ENCODE measurements at regions not wholly inside any gene's neighbourhood (a gene's known extent, or its start where the extent isn't known, plus 50 kb on each side); places are given as distances from the start of the nearest gene placed in this dataset.

- DNase-seq (no peak), ATAC-seq (no peak)
- no peak overlapping the region for H3K27ac Mint-ChIP-seq
Observed at GRCh38 chr9:108191065-108191464, 664.7 kb downstream of the ACTL7B start.

GRCh38 chr9:108188976-108189375 is 666.8 kb downstream of the ACTL7B start:
- no peak overlapping the region for H3K4me3 Mint-ChIP-seq

More at GRCh38 chr9:108191065-108191464, 664.7 kb downstream of the ACTL7B start:
- Mint-ChIP-seq H3K4me1 (no peaks in the 10 kb centered on the region), H3K4me3 (no peak overlapping the region), H3K9me3 (peaks cover 7% of the 10 kb centered on the region), H3K36me3 (ENCODE audit: low read depth) (no peaks in the 10 kb centered on the region), H3K27me3 (no peaks in the 10 kb centered on the region)

DNA sequence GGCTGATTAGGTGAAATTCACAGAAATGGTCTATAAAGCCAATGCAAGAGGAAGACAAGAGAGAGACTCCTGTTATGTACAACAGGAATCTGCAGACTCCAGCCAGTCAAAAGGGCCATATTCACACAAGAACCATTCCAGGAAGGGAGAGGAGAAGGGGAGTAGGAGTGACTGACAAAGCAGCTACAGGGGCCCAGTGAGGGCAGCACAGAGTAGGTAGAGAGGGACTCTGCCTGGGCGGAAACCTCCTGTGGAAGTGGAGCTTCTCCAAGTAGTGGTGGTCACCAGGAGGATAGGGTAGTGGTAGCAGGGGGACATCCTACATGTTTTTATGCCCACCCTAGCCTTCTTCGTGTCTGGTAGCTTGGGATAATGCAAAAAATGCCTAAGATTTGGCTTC is 667.3 kb downstream of the ACTL7B start:
- no peak overlapping the region for H3K4me3 Mint-ChIP-seq
- H3K4me1 Mint-ChIP-seq = no peaks in the 10 kb centered on the region
- DNase-seq (no peak), ATAC-seq (no peak)
- H3K27ac Mint-ChIP-seq = no peak overlapping the region
- H3K9me3 Mint-ChIP-seq = peaks cover 7% of the 10 kb centered on the region
- no peaks in the 10 kb centered on the region for H3K27me3 Mint-ChIP-seq
- H3K36me3 Mint-ChIP-seq (ENCODE audit: low read depth) = no peaks in the 10 kb centered on the region

More at GRCh38 chr9:108188976-108189375, 666.8 kb downstream of the ACTL7B start:
- ATAC-seq (no peak), DNase-seq (no peak)
- Mint-ChIP-seq H3K36me3 (ENCODE audit: low read depth) (no peaks in the 10 kb centered on the region), H3K9me3 (peaks cover 7% of the 10 kb centered on the region), H3K27ac (no peak overlapping the region), H3K4me1 (no peaks in the 10 kb centered on the region), H3K27me3 (no peaks in the 10 kb centered on the region)

GRCh38 chr9:108186642-108187395 is 669.0 kb downstream of the ACTL7B start:
- no peak for ATAC-seq
- no peak overlapping the region for H3K27ac Mint-ChIP-seq
- no peaks in the 10 kb centered on the region for H3K4me1 Mint-ChIP-seq
- H3K36me3 Mint-ChIP-seq (ENCODE audit: low read depth) = no peaks in the 10 kb centered on the region
- no peak for DNase-seq
- no peak overlapping the region for H3K4me3 Mint-ChIP-seq
- no peaks in the 10 kb centered on the region for H3K9me3 Mint-ChIP-seq
- no peaks in the 10 kb centered on the region for H3K27me3 Mint-ChIP-seq

DNA sequence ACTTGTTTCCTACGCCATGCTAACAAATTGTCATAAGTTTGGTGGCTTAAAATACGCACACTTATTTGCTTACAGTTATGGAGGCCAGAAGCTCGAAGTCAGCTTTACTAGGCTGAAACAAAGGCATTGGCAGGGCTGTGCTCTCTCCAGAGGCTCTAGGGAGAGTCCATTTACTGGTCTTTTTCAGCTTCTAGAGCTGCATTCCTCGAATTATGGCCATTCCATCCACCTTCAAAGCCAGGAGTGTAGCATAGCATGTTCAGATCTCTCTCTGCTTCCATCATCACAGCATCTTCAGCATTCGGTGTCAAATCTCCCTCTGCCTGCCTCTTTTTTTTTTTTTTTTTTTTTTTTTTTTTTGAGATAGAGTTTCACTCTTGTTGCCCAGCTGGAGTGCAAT is 670.2 kb downstream of the ACTL7B start:
- no peak for ATAC-seq

GRCh38 chr9:108184941-108185340 is 670.8 kb downstream of the ACTL7B start:
- Mint-ChIP-seq H3K4me3 (no peak overlapping the region), H3K4me1 (no peaks in the 10 kb centered on the region), H3K9me3 (no peaks in the 10 kb centered on the region), H3K27me3 (no peaks in the 10 kb centered on the region), H3K27ac (no peak overlapping the region), H3K36me3 (ENCODE audit: low read depth) (no peaks in the 10 kb centered on the region)
- no peak for DNase-seq
- no peak for ATAC-seq

More for the DNA sequence above, 670.2 kb downstream of the ACTL7B start:
- Mint-ChIP-seq H3K27ac (no peak overlapping the region), H3K4me1 (no peaks in the 10 kb centered on the region), H3K9me3 (no peaks in the 10 kb centered on the region), H3K36me3 (ENCODE audit: low read depth) (no peaks in the 10 kb centered on the region), H3K4me3 (no peak overlapping the region), H3K27me3 (no peaks in the 10 kb centered on the region)
- no peak for DNase-seq

- no peaks in the 10 kb centered on the region for H3K9me3 Mint-ChIP-seq
- no peaks in the 10 kb centered on the region for H3K36me3 Mint-ChIP-seq (ENCODE audit: low read depth)
- H3K4me3 Mint-ChIP-seq = no peak overlapping the region
- DNase-seq (no peak), ATAC-seq (no peak)
- no peak overlapping the region for H3K27ac Mint-ChIP-seq
- no peaks in the 10 kb centered on the region for H3K4me1 Mint-ChIP-seq
- no peaks in the 10 kb centered on the region for H3K27me3 Mint-ChIP-seq
Observed at GRCh38 chr9:108184009-108184408, 671.8 kb downstream of the ACTL7B start.

- ATAC-seq = no peak
- H3K27ac Mint-ChIP-seq = no peak overlapping the region
- H3K4me3 Mint-ChIP-seq = no peak overlapping the region
Observed at GRCh38 chr9:108182950-108183381, 672.8 kb downstream of the ACTL7B start.

DNA sequence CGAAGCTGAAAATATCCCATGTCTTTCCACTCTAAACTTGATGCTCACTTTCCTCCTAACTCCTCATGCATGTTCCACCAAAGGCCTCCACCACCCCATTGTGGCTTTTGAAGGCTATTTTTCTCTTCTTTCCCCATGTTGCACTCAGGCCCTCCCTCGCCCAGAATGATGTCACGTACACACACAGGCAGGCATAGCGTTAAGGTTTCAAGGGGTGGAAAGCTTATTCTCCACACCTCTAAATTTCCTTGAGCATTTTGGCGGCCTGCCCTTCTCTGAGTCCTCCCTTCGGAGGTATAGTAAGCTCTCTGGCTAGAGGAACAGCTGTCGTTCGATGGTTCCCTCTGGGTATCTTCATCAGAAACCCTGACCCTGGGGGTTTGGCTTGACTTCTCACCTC is 673.5 kb downstream of the ACTL7B start:
- Mint-ChIP-seq H3K4me3 (no peak overlapping the region), H3K4me1 (no peaks in the 10 kb centered on the region), H3K27me3 (no peaks in the 10 kb centered on the region), H3K36me3 (ENCODE audit: low read depth) (no peaks in the 10 kb centered on the region), H3K9me3 (no peaks in the 10 kb centered on the region), H3K27ac (no peak overlapping the region)
- no peak for ATAC-seq
- no peak for DNase-seq

More at GRCh38 chr9:108182950-108183381, 672.8 kb downstream of the ACTL7B start:
- no peaks in the 10 kb centered on the region for H3K4me1 Mint-ChIP-seq
- DNase-seq = no peak
- H3K36me3 Mint-ChIP-seq (ENCODE audit: low read depth) = no peaks in the 10 kb centered on the region
- H3K27me3 Mint-ChIP-seq = no peaks in the 10 kb centered on the region
- H3K9me3 Mint-ChIP-seq = no peaks in the 10 kb centered on the region

- Mint-ChIP-seq H3K9me3 (no peaks in the 10 kb centered on the region), H3K4me1 (no peaks in the 10 kb centered on the region), H3K4me3 (no peak overlapping the region), H3K27me3 (no peaks in the 10 kb centered on the region), H3K27ac (no peak overlapping the region), H3K36me3 (ENCODE audit: low read depth) (no peaks in the 10 kb centered on the region)
- DNase-seq = no peak
- no peak for ATAC-seq
Observed at GRCh38 chr9:108181441-108181840, 674.3 kb downstream of the ACTL7B start.

- no peak for DNase-seq
- no peaks in the 10 kb centered on the region for H3K36me3 Mint-ChIP-seq (ENCODE audit: low read depth)
- no peaks in the 10 kb centered on the region for H3K4me1 Mint-ChIP-seq
- no peaks in the 10 kb centered on the region for H3K9me3 Mint-ChIP-seq
- no peak overlapping the region for H3K4me3 Mint-ChIP-seq
- H3K27ac Mint-ChIP-seq = no peak overlapping the region
- no peaks in the 10 kb centered on the region for H3K27me3 Mint-ChIP-seq
- ATAC-seq = no peak
Observed at GRCh38 chr9:108180541-108180940, 675.2 kb downstream of the ACTL7B start.

DNA sequence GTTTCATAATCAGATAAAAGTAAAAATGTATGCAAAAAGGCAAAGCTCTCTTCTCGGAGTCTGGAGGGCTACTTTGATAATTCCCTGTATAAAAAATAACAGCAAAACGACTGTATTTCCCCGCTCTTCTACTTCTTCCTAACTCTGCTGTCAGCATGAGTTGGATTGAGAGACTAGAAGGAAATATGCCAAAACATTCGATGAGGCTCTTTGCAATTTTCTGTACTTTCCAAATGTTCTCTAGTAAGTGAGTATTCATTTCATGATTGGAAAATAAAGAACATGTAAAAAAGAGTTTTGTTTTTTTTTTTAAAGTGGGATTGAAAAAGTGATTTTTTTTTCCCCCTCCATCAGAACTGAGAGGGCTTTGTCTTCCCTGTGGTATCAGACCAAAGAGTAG is 677.5 kb downstream of the ACTL7B start:
- no peaks in the 10 kb centered on the region for H3K36me3 Mint-ChIP-seq (ENCODE audit: low read depth)
- ATAC-seq (no peak), DNase-seq (no peak)
- H3K27me3 Mint-ChIP-seq = no peaks in the 10 kb centered on the region
- H3K4me1 Mint-ChIP-seq = no peaks in the 10 kb centered on the region
- H3K4me3 Mint-ChIP-seq = no peak overlapping the region
- H3K27ac Mint-ChIP-seq = no peak overlapping the region
- H3K9me3 Mint-ChIP-seq = peaks cover 3% of the 10 kb centered on the region

- ATAC-seq (no peak), DNase-seq (no peak)
- H3K27me3 Mint-ChIP-seq = no peaks in the 10 kb centered on the region
- no peaks in the 10 kb centered on the region for H3K36me3 Mint-ChIP-seq (ENCODE audit: low read depth)
- H3K27ac Mint-ChIP-seq = no peak overlapping the region
- H3K4me3 Mint-ChIP-seq = no peak overlapping the region
- H3K4me1 Mint-ChIP-seq = no peaks in the 10 kb centered on the region
- peaks cover 10% of the 10 kb centered on the region for H3K9me3 Mint-ChIP-seq
Observed at GRCh38 chr9:108168236-108168850, 678.8 kb upstream of the KLF4 start.

- no peaks in the 10 kb centered on the region for H3K36me3 Mint-ChIP-seq (ENCODE audit: low read depth)
- H3K4me3 Mint-ChIP-seq = no peak overlapping the region
Observed at GRCh38 chr9:108167136-108167900, 677.7 kb upstream of the KLF4 start.

GRCh38 chr9:108166519-108166918 is 677.0 kb upstream of the KLF4 start:
- DNase-seq (no peak), ATAC-seq (no peak)
- Mint-ChIP-seq H3K4me3 (no peak overlapping the region), H3K27me3 (no peaks in the 10 kb centered on the region), H3K27ac (no peak overlapping the region), H3K36me3 (ENCODE audit: low read depth) (no peaks in the 10 kb centered on the region), H3K4me1 (no peaks in the 10 kb centered on the region), H3K9me3 (peaks cover 7% of the 10 kb centered on the region)

More at GRCh38 chr9:108167136-108167900, 677.7 kb upstream of the KLF4 start:
- Mint-ChIP-seq H3K27me3 (no peaks in the 10 kb centered on the region), H3K4me1 (no peaks in the 10 kb centered on the region), H3K27ac (no peak overlapping the region), H3K9me3 (peaks cover 7% of the 10 kb centered on the region)
- no peak for DNase-seq
- ATAC-seq = no peak
